ENCODE measurements at regions not wholly inside any gene's neighbourhood (a gene's known extent, or its start where the extent isn't known, plus 50 kb on each side); places are given as distances from the start of the nearest gene placed in this dataset.

DNA sequence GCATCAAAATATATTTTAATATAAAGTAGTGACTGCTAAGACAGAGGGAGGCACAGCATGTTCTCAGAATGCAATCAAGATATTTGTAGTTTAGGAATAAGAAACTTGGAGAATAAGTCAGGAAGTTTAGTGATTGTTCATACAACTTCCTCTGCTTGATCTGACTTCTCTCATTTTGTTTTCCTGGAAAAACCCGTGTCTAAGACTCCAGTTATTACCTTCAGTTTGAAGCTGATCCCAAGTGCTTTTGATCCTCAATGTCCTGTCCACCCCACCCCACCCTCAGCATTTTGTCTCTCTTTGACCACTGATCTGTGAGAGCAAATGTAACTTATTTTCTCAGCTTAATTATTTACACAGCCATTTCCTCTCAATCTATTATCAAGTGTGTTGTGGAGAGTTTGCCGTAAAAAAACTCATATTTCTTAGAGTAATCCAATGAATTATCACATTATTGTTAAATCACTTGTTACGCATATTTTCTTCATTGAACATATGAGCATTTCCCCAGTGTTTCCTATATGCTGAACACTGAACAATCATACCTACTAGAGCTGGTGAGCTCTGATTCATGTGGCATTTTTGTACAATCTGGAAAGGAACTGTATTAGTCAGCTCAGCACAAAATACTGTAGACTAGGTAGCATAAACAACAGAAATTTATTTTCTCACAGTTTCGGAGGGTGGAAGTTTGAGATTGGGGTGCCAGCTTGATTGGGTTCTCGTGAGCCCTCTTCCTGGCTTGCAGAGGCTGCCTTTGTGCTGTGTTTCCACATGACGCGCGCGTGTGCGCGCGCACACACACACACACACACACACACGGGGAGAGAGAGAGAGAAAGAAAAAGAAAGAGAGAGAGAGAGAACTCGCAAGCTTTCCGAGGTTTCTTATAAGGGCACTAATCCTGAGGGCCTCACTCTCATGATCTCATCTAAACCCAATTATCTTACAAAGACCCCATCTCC, 65.5 kb upstream of the DPYD start:
- no peak for DNase-seq
- no peak for TF ChIP-seq POLR2A (IDR thresholded peaks at IDR 0.05)
- TF ChIP-seq EP300 (IDR thresholded peaks at IDR 0.05), result no peak
- TF ChIP-seq POLR2AphosphoS5 (IDR thresholded peaks at IDR 0.05), result no peak
- TF ChIP-seq, protein P1, sequence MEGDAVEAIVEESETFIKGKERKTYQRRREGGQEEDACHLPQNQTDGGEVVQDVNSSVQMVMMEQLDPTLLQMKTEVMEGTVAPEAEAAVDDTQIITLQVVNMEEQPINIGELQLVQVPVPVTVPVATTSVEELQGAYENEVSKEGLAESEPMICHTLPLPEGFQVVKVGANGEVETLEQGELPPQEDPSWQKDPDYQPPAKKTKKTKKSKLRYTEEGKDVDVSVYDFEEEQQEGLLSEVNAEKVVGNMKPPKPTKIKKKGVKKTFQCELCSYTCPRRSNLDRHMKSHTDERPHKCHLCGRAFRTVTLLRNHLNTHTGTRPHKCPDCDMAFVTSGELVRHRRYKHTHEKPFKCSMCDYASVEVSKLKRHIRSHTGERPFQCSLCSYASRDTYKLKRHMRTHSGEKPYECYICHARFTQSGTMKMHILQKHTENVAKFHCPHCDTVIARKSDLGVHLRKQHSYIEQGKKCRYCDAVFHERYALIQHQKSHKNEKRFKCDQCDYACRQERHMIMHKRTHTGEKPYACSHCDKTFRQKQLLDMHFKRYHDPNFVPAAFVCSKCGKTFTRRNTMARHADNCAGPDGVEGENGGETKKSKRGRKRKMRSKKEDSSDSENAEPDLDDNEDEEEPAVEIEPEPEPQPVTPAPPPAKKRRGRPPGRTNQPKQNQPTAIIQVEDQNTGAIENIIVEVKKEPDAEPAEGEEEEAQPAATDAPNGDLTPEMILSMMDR (IDR thresholded peaks at IDR 0.05), result no peak
- no peak overlapping the region for H3K27ac ChIP-seq
- intact Hi-C loops (cut with DNase I), result no loop called here
- H3K4me1 ChIP-seq, result no peaks in the 10 kb centered on the region
- no peaks in the 10 kb centered on the region for H3K27me3 ChIP-seq
- 80 to 90% methylated on average over 15 of the region's 15 CpGs for WGBS, 2 donors
- H3K36me3 ChIP-seq, result no peaks in the 10 kb centered on the region
- no peaks in the 10 kb centered on the region for H3K9me3 ChIP-seq
- H3K4me3 ChIP-seq, result no peak overlapping the region

DNA sequence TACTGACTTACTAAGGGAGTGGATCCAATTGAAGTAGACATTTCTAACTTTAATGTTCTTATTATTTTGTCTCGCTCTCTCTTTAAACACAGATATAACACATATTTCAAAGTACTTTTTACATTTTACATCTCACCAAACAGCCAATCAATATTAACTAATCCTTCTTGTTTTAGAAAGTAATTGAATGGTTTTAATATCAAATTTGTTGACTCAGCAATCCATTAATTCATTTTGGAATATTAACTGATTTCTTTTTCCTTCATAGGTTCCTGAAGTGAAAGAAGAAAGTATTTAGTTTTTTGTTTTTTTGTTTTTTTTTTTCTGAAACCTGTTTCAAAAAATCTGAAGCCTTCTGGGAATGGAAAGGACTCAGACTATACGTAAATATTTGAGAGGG, 62.3 kb upstream of the DPYD start:
- TF ChIP-seq POLR2A (IDR thresholded peaks at IDR 0.05), result no peak
- no peak for TF ChIP-seq EP300 (IDR thresholded peaks at IDR 0.05)
- TF ChIP-seq POLR2AphosphoS5 (IDR thresholded peaks at IDR 0.05), result no peak
- TF ChIP-seq, protein P1 (IDR thresholded peaks at IDR 0.05), result no peak
- WGBS, 2 donors, result 91 to 96% methylated on average over 2 of the region's 2 CpGs
- no peak overlapping the region for H3K4me3 ChIP-seq
- H3K36me3 ChIP-seq, result no peaks in the 10 kb centered on the region
- intact Hi-C loops (cut with DNase I), result no loop called here
- no peaks in the 10 kb centered on the region for H3K9me3 ChIP-seq
- no peak overlapping the region for H3K27ac ChIP-seq
- DNase-seq, result no peak
- H3K4me1 ChIP-seq, result no peaks in the 10 kb centered on the region
- H3K27me3 ChIP-seq, result no peaks in the 10 kb centered on the region

DNA sequence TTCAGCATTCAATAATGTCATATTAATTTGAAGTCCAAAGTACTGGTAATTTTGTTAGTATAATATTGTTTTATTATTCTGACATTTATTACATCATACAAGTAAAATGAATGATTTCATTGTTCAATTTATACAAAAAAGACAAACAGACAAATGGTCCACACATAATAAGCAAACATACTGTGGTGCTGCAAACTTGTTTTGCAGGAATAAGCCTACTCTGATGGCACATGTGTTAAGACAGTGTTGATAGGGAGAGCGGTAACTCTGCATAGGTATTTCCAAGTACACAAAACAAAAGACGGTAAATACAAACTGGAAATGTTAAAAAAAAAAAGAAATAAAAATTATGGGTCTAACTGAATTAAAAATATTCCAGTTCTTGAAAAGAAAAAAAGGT, 59.7 kb upstream of the DPYD start:
- DNase-seq, result no peak
- no peaks in the 10 kb centered on the region for H3K27me3 ChIP-seq
- H3K9me3 ChIP-seq, result no peaks in the 10 kb centered on the region
- H3K27ac ChIP-seq, result no peak overlapping the region
- H3K4me3 ChIP-seq, result no peak overlapping the region
- 32 to 68% methylated on average over 2 of the region's 2 CpGs for WGBS, 2 donors
- no peaks in the 10 kb centered on the region for H3K4me1 ChIP-seq
- H3K36me3 ChIP-seq, result no peaks in the 10 kb centered on the region
- no peak for TF ChIP-seq POLR2AphosphoS5 (IDR thresholded peaks at IDR 0.05)
- no peak for TF ChIP-seq POLR2A (IDR thresholded peaks at IDR 0.05)
- TF ChIP-seq, protein P1 (IDR thresholded peaks at IDR 0.05), result no peak
- no peak for TF ChIP-seq EP300 (IDR thresholded peaks at IDR 0.05)
- intact Hi-C loops (cut with DNase I), result no loop called here

DNA sequence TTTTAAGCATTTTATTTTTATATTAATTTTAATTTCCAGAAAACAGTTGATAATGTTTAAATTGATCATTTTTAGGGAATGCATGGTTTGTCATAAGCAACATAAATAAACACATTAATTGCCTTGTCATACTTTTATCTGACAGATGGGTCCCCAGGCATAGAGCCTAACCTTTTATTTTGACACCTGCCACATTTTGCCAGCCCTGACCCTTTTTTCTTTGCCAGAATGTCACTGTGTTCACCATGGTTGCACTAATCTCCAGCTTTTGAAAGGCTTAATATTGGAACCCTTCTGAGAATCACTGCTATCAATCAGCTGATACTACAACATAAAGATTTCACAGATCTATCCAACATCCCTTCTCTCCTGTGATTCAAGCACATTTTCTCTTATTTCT, 56.0 kb upstream of the DPYD start:
- intact Hi-C loops (cut with DNase I), result no loop called here
- H3K27me3 ChIP-seq, result no peaks in the 10 kb centered on the region

More for the DNA sequence above, 56.0 kb upstream of the DPYD start:
- no peak for DNase-seq
- Histone ChIP-seq H3K36me3 (no peaks in the 10 kb centered on the region), H3K4me1 (no peaks in the 10 kb centered on the region), H3K9me3 (no peaks in the 10 kb centered on the region), H3K4me3 (no peak overlapping the region), H3K27ac (no peak overlapping the region)
- TF ChIP-seq POLR2A (IDR thresholded peaks at IDR 0.05) (no peak), POLR2AphosphoS5 (IDR thresholded peaks at IDR 0.05) (no peak), EP300 (IDR thresholded peaks at IDR 0.05) (no peak)
- TF ChIP-seq, protein P1 (IDR thresholded peaks at IDR 0.05), result no peak
